SIG-M5 (cell line): ENCODE measurements at regions not wholly inside any gene's neighbourhood (a gene's known extent, or its start where the extent isn't known, plus 50 kb on each side); places are given as distances from the start of the nearest gene placed in this dataset.
"Not testable (repeated sequence)": the region's sequence is repeated elsewhere in the genome, so short reads cannot be mapped to it uniquely, and the experiment has no call there.

Source experiments
- DNase-seq: peaks from one replicate; lab custom pipeline; 2025; lab: John Stamatoyannopoulos, UW

- DNase-seq: not testable (repeated sequence)
These were observed 157.6 kb upstream of the HEY2 start for GRCh38 chr6:125591796-125592195.

GRCh38 chr6:125593746-125594145 lies 155.7 kb upstream of the HEY2 start:
- no peak for DNase-seq

GRCh38 chr6:125596020-125596419 lies 153.4 kb upstream of the HEY2 start:
- DNase-seq: no peak

- no peak for DNase-seq
These were observed 151.8 kb upstream of the HEY2 start for GRCh38 chr6:125597411-125598253.

- peak; percentile 57 for DNase-seq
These were observed 151.0 kb upstream of the HEY2 start for GRCh38 chr6:125598422-125598821.

GRCh38 chr6:125604257-125604656 lies 145.2 kb upstream of the HEY2 start:
- DNase-seq: no peak

GRCh38 chr6:125611573-125612344 lies 137.7 kb upstream of the HEY2 start:
- no peak for DNase-seq

GRCh38 chr6:125612345-125612846 lies 137.0 kb upstream of the HEY2 start:
- DNase-seq: no peak

GRCh38 chr6:125618629-125619028 lies 130.8 kb upstream of the HEY2 start:
- DNase-seq: no peak

GRCh38 chr6:125623085-125623484 lies 126.3 kb upstream of the HEY2 start:
- no peak for DNase-seq

GRCh38 chr6:125631165-125631564 lies 118.3 kb upstream of the HEY2 start:
- no peak for DNase-seq

GRCh38 chr6:125636011-125636410 lies 113.4 kb upstream of the HEY2 start:
- not testable (repeated sequence) for DNase-seq

GRCh38 chr6:125636671-125637070 lies 112.8 kb upstream of the HEY2 start:
- DNase-seq: no peak

- DNase-seq: no peak
These were observed 112.2 kb upstream of the HEY2 start for GRCh38 chr6:125637207-125637606.

GRCh38 chr6:125639466-125640020 lies 109.9 kb upstream of the HEY2 start:
- no peak for DNase-seq

GRCh38 chr6:125640441-125641150 lies 108.8 kb upstream of the HEY2 start:
- no peak for DNase-seq

GRCh38 chr6:125643967-125644661 lies 105.3 kb upstream of the HEY2 start:
- DNase-seq: not testable (repeated sequence)

- no peak for DNase-seq
These were observed 102.0 kb upstream of the HEY2 start for GRCh38 chr6:125647391-125647790.

GRCh38 chr6:125653752-125654151 lies 95.7 kb upstream of the HEY2 start:
- DNase-seq: not testable (repeated sequence)

- no peak for DNase-seq
These were observed 93.9 kb upstream of the HEY2 start for GRCh38 chr6:125655511-125655910.

GRCh38 chr6:125656287-125656870 lies 93.1 kb upstream of the HEY2 start:
- DNase-seq: no peak
